Fibroblast of pulmonary artery (primary cell): ENCODE measurements at regions not wholly inside any gene's neighbourhood (a gene's known extent, or its start where the extent isn't known, plus 50 kb on each side); places are given as distances from the start of the nearest gene placed in this dataset.
"Not testable (repeated sequence)": the region's sequence is repeated elsewhere in the genome, so short reads cannot be mapped to it uniquely, and the experiment has no call there.

Experiments used
- DNase-seq: peaks from one replicate; pipeline ENCODE4 v3.0.0-alpha.2; 2010; ENCODE audit warnings: low read depth
- H3K4me3 ChIP-seq: replicated peaks from 2 replicates; pipeline ENCODE4 v1.5.1; 2011; ENCODE audit warnings: low read depth, mild to moderate bottlenecking, control low read depth, low read length, moderate library complexity
- TF ChIP-seq, protein P1 (sequence below): IDR thresholded peaks from 2 replicates; pipeline ENCODE4 v1.5.1; 2011; ENCODE audit warnings: mild to moderate bottlenecking, control low read depth, low read length, inconsistent platforms; ENCODE audit errors: missing control alignments

DNA sequence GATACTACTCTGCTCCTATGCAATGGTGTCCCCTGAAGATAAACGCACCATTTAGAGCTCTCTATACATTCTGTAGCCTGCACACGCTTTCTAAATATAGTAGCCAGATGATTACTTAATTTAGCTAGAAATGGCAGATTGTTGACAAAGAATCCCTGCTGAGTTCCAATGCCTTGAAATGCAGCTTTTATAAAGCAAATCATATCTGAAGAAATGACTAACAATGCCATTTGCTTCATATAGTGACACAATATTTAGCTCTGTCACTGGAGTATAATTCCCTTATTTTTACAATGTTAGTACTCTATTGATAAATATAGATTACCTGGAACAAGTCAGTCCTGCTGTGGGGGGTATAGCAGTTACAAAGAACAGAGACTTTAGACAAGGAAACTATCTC is 166.2 kb downstream of the CDCA7 start:
- no peak overlapping the region for H3K4me3 ChIP-seq
- TF ChIP-seq, protein P1, sequence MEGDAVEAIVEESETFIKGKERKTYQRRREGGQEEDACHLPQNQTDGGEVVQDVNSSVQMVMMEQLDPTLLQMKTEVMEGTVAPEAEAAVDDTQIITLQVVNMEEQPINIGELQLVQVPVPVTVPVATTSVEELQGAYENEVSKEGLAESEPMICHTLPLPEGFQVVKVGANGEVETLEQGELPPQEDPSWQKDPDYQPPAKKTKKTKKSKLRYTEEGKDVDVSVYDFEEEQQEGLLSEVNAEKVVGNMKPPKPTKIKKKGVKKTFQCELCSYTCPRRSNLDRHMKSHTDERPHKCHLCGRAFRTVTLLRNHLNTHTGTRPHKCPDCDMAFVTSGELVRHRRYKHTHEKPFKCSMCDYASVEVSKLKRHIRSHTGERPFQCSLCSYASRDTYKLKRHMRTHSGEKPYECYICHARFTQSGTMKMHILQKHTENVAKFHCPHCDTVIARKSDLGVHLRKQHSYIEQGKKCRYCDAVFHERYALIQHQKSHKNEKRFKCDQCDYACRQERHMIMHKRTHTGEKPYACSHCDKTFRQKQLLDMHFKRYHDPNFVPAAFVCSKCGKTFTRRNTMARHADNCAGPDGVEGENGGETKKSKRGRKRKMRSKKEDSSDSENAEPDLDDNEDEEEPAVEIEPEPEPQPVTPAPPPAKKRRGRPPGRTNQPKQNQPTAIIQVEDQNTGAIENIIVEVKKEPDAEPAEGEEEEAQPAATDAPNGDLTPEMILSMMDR = no peak
- DNase-seq = no peak

DNA sequence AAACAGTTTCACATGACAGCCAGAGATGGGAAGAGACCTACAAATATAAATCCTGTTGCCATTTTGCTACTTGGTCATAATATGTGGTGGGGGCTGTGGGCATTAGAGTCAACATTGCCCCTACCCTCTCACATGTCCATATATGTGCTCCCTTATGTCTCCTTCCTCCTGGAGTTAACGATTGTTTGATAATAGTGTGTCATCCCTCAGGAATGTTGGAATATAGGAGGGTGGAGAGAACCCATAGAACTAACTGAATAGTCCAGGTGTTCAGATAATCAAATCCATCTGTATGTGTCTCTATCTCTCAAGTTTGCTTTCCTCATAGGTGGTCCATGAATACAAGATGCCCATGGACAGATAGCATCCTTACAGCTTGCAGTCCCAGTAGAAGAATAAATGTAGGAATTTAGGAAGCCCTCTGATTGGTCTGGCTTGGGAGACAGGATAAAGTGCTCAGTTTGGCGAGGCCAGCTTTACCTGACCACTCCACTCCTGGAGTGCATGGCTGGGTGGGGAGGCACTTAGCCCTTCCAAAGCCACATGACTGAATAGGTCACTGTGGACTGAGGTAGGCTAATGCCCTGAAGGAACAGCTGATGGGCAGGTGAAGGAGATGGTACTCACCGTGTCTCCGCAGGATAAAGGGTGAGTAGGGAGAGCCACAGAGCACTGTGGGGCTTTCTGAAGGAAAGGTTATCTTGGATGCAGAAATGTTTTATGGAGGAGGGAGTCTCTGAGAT is 166.9 kb downstream of the CDCA7 start:
- H3K4me3 ChIP-seq = no peak overlapping the region
- TF ChIP-seq, protein P1 = no peak
- DNase-seq = no peak

DNA sequence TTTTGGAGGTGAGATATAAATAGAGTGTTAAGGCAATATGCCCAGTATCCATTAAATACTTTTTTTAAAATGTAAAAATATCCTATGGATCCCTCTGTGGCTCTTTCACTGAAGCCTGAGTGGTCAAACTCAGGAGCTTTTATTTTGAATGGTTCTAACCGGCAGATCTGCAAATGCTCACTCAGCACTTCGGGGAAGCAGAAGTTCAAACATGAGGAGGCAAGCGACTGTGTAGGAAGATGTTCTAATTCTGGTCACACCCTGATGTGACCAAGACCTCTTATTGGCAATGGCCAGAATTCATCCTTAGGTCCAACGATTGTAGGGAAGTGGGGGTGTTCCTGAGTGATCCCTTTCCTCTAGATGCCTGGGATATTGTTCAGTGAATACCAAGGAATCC is 168.8 kb downstream of the CDCA7 start:
- DNase-seq = no peak
- TF ChIP-seq, protein P1 = no peak
- H3K4me3 ChIP-seq = no peak overlapping the region

DNA sequence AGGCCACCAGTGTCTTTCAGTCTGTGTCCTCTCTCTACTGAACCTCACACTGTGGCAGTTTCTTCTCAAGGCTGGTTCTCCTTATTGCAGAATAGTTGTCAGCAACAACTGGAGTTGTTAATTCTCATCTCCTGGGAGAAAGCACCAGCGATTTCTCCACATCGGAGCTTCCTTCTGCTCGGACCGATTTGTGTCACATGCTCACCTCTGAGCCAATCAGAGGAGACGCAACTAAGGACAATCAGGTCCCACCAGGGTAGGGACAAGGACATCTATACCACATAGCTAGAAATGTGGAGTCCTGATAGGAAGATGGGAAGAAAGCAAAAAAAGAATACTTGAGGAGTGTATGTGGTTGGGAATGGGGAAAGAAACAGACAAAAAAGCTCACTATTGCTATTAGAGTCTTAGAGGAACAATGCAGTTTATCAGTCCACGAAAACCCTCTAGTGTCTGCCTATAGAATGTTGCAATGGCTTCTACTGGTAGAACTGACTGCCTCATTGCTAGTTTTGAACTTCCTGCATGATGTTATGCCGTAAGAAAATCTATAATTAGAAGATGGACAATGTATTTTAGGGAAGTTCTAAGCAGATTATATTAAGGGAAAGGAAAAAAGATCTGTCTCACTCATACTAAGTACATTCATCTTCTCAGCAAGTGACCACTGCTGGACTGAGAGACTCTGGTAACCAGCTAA is 169.7 kb downstream of the CDCA7 start:
- no peak overlapping the region for H3K4me3 ChIP-seq
- DNase-seq = no peak
- TF ChIP-seq, protein P1 = no peak

DNA sequence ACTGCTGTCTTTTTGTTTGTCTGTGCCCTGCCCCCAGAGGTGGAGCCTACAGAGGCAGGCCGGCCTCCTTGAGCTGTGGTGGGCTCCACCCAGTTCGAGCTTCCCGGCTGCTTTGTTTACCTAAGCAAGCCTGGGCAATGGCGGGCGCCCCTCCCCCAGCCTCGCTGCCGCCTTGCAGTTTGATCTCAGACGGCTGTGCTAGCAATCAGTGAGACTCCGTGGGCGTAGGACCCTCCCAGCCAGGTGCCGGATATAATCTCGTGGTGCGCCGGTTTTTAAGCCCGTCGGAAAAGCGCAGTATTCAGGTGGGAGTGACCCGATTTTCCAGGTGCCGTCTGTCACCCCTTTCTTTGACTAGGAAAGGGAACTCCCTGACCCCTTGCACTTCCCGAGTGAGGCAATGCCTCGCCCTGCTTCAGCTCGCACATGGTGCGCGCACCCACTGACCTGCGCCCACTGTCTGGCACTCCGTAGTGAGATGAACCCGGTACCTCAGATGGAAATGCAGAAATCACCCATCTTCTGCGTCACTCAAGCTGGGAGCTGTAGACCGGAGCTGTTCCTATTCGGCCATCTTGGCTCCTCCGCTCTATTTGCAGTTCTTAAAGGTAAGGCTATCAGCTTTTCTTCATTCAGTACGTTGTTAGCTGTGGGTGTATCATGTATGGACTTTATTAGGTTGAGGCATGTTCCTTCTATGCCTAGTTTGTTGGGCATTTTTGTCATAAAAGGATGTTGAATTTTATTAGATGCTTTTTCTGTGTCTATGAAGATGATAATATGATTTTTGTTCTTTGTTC is 178.3 kb downstream of the CDCA7 start:
- DNase-seq, H3K4me3 ChIP-seq: not testable (repeated sequence)

DNA sequence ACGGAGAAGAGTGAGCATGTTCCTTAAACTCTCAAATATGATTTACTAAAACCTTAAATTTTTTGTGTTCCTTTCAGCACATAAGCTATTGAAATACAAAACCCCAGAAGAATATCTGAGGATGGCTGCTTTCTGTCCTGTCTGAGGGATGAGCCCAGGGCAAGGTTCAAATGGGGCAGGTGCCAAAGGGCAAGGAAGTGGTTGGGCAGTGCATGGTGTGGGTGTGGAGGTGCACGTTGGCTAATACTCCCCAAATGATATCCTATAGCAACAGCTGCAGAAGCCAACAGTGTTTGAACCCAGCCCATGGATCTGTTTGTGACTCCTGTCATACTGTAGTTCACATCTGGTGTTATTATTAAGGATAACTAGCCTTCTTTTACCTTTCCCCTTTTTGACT is 183.0 kb downstream of the CDCA7 start:
- TF ChIP-seq, protein P1 = no peak
- DNase-seq = no peak
- H3K4me3 ChIP-seq = no peak overlapping the region

DNA sequence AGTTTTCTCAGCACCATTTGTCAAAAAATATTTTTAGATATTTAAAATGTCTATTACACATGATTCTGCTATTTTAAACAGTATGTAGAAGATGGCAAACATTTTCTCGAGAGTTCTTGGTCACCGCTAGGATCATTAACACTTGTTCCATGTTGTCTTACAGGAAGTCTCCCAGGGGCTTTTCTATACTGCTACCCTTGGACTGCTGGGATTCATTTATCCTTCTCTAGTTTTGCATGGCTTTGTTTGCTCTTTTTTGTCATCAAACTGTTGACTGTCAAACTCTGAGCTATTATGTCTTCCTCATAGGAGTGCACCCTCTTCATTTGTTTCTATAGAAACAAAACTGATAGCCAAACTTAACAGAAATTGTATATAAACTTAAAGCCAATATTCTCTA is 184.9 kb downstream of the CDCA7 start:
- TF ChIP-seq, protein P1 = no peak
- no peak for DNase-seq

More for the DNA sequence above, 184.9 kb downstream of the CDCA7 start:
- H3K4me3 ChIP-seq = no peak overlapping the region
